Spleen (tissue), 11 donors: ENCODE measurements at regions not wholly inside any gene's neighbourhood (a gene's known extent, or its start where the extent isn't known, plus 50 kb on each side); places are given as distances from the start of the nearest gene placed in this dataset.

ENCODE experiments used
- DNase-seq: peaks from one replicate; pipeline ENCODE4 v3.0.0-alpha.2; 2020
- H3K27ac ChIP-seq, 8 donors: fragments of 200-600 bp; sonication (generic) in 7 of 8; 1 replicate in 4 of 8; 2 replicates in 4 of 8; pipeline versions ENCODE4 v1.5.0 to v1.8.0; 2016 to 2021; ENCODE audit warnings: inconsistent platforms in 4 of 8, mild to moderate bottlenecking in 4 of 8, moderate library complexity in 1 of 8
- H3K27me3 ChIP-seq, 7 donors: fragments of 200-600 bp; sonication (generic) in 6 of 7; replicated peaks in 1 of 7; 1 replicate in 4 of 7; 2 replicates in 3 of 7; pipeline versions ENCODE4 v1.5.0 to v1.8.0; 2016 to 2021; ENCODE audit warnings: inconsistent platforms in 3 of 7, mild to moderate bottlenecking in 1 of 7
- H3K36me3 ChIP-seq, 6 donors: fragments of 200-600 bp; sonication (generic) in 5 of 6; 1 replicate in 4 of 6; 2 replicates in 2 of 6; pipeline versions ENCODE4 v1.5.0 to v1.8.0; 2016 to 2021; ENCODE audit warnings: inconsistent platforms in 2 of 6
- H3K4me1 ChIP-seq, 6 donors: fragments of 200-600 bp; sonication (generic) in 5 of 6; 1 replicate in 3 of 6; 2 replicates in 3 of 6; pipeline versions ENCODE4 v1.5.0 to v1.8.0; 2016 to 2021; ENCODE audit warnings: inconsistent platforms in 3 of 6
- H3K4me3 ChIP-seq, 8 donors: fragments of 200-600 bp; sonication (generic) in 7 of 8; 1 replicate in 4 of 8; 2 replicates in 4 of 8; pipeline versions ENCODE4 v1.5.0 to v1.8.0; 2016 to 2021; ENCODE audit warnings: inconsistent platforms in 4 of 8, mild to moderate bottlenecking in 4 of 8, moderate library complexity in 2 of 8
- H3K9me3 ChIP-seq, 8 donors: fragments of 200-600 bp; sonication (generic) in 7 of 8; 1 replicate in 4 of 8; 2 replicates in 4 of 8; pipeline versions ENCODE4 v1.5.0 to v1.8.0; 2016 to 2021; ENCODE audit warnings: inconsistent platforms in 4 of 8
- POLR2A ChIP-seq, 3 donors: fragments of 450-650 bp; IDR thresholded peaks; one replicate each; pipeline ENCODE4 v1.5.1; 2017; ENCODE audit warnings: antibody characterized with exemption in 3 of 3, mild to moderate bottlenecking in 1 of 3
- POLR2AphosphoS5 ChIP-seq, 3 donors: sonication (generic); formaldehyde crosslinking; IDR thresholded peaks; one replicate each; pipeline ENCODE4 v1.5.1; 2017; ENCODE audit warnings: antibody characterized with exemption in 3 of 3
- WGBS, 5 donors: extraction: QIAGEN DNeasy Blood & Tissue Kit in 3 of 5; methylation state at CpG; one replicate each; pipeline versions ENCODE4 v1.1.5 to v1.1.7; 2013 to 2018; 5-methylcytosine and 5-hydroxymethylcytosine counted together
- intact Hi-C: fragments of 100-400 bp; cut with DNase I; formaldehyde crosslinking; loops from one replicate; pipeline ENCODE4 v1.15.0; 2023; ENCODE audit warnings: low total_unique reads
- TF ChIP-seq, protein P1 (sequence below), 11 experiments: fragments of 200-600 bp in 7 of 11; fragments of 450-650 bp in 4 of 11; sonication (generic) in 4 of 11; IDR thresholded peaks in 8 of 11; conservative IDR thresholded peaks in 3 of 11; 1 replicate in 7 of 11; 2 replicates in 4 of 11; pipeline versions ENCODE4 v1.4.0 to v1.8.0; 2016 to 2021; ENCODE audit warnings: antibody characterized with exemption in 11 of 11, inconsistent platforms in 4 of 11, mild to moderate bottlenecking in 1 of 11
- donor health status: healthy with polysubstance abuse.
- donor health status: DM: no; HTN: no; CAD: no; lungs with moderate emphysema.
- donor health status: DM: no; HTN: no; CAD: no.
- donor health status: Bipolar disorder and iron deficiency.
- donor health status: healthy.
- donor health status: DM: no; HTN: no; CAD: no.
- donor health status: DM: yes; HTN: yes; CAD: no.

DNA sequence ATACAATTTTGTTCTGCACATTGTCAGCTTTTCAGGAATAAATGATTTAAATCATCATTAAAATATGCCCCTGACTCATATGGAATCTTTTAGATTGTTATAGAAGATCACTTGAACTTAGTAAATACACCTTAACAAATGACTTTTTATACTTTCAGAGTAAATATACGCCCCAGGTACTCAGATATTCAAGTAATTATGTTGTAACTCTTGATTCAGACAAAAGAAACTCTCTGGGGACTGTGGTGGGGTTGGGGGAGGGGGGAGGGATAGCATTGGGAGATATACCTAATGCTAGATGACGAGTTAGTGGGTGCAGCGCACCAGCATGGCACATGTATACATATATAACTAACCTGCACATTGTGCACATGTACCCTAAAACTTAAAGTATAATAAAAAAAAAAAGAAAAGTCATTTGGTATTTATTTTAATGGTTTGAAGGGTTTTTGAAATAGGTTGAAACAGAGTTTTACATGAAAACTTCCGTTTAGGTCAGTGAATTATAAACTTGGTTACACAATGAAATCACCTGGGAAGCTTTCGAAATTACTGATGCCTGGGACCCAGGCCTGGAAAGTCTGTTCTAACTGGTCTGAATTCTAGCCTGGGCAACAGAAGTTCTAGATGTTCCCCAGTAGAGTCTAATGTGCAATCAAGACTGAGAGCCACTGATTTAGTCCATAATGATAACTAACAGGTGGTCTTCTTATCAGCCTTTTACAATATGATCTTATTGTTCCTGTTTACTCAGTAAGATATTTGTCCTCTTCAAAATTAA, 320.5 kb upstream of the NR5A2 start:
- H3K4me3 ChIP-seq, result no peak overlapping the region
- 78 to 93% (median 82%) methylated on average over 3 to 5 of the region's 5 CpGs for WGBS, 5 donors
- H3K27ac ChIP-seq, result no peak overlapping the region
- peaks cover 0 to 8% (median 0%) of the 10 kb centered on the region in 7 donors for H3K27me3 ChIP-seq
- intact Hi-C loops, result no loop called here
- DNase-seq, result no peak
- no peaks in the 10 kb centered on the region for H3K4me1 ChIP-seq
- H3K36me3 ChIP-seq, result no peaks in the 10 kb centered on the region
- H3K9me3 ChIP-seq, result peaks cover 3 to 25% (median 20%) of the 10 kb centered on the region in 8 donors
- TF ChIP-seq POLR2A (IDR thresholded peaks at IDR 0.05), result no peak

DNA sequence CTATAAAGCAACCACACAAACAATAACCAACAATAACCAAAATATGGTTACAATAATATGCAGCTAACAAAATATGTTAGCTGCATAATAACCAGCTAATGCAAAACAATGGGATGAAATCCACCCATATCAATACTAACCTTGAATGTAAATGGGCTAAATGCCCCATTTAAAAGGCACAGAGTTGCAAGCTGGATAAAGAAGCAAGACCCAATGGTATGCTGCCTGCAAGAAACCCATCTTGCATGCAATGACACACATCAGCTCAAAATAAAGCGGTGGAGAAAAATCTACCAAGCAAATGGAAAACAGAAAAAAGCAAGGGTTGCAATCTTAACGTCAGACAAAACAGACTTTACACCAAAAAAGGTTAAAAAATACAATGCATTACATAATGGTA, 316.5 kb upstream of the NR5A2 start:
- no peak overlapping the region for H3K4me3 ChIP-seq
- no peaks in the 10 kb centered on the region for H3K36me3 ChIP-seq
- peaks cover 3 to 37% (median 26%) of the 10 kb centered on the region in 8 donors for H3K9me3 ChIP-seq
- WGBS, 5 donors, result 82 to 94% (median 90%) methylated on average over 2 of the region's 2 CpGs
- H3K4me1 ChIP-seq, result no peaks in the 10 kb centered on the region
- intact Hi-C loops, result no loop called here
- TF ChIP-seq POLR2A (IDR thresholded peaks at IDR 0.05), result no peak
- no peak for TF ChIP-seq POLR2AphosphoS5 (IDR thresholded peaks at IDR 0.05)
- TF ChIP-seq, protein P1, sequence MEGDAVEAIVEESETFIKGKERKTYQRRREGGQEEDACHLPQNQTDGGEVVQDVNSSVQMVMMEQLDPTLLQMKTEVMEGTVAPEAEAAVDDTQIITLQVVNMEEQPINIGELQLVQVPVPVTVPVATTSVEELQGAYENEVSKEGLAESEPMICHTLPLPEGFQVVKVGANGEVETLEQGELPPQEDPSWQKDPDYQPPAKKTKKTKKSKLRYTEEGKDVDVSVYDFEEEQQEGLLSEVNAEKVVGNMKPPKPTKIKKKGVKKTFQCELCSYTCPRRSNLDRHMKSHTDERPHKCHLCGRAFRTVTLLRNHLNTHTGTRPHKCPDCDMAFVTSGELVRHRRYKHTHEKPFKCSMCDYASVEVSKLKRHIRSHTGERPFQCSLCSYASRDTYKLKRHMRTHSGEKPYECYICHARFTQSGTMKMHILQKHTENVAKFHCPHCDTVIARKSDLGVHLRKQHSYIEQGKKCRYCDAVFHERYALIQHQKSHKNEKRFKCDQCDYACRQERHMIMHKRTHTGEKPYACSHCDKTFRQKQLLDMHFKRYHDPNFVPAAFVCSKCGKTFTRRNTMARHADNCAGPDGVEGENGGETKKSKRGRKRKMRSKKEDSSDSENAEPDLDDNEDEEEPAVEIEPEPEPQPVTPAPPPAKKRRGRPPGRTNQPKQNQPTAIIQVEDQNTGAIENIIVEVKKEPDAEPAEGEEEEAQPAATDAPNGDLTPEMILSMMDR (IDR thresholded peaks at IDR 0.05 in 8 of 11, conservative IDR thresholded peaks at IDR 0.05 in 3 of 11), result no peak
- H3K27me3 ChIP-seq, result peaks cover 0 to 8% (median 0%) of the 10 kb centered on the region in 7 donors
- no peak for DNase-seq
- no peak overlapping the region for H3K27ac ChIP-seq

DNA sequence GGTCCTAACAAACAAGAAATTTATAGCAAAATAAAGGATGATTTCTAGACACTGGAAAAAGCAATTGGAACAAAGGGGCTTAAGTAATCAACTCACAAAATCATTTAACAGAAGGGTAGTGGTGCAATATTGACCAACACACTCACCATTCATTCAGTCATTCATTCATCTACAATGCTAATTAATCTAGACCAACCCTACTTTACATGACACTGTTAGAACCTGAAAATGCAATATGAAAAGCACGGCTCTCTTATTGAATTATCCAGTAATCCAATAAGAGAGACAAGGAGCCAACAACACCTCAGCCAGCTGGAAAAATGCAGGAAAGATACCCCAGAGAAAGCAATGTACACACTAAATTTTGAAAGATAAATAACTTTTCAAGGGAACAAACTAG, 310.8 kb upstream of the NR5A2 start:
- H3K9me3 ChIP-seq, result peaks cover 0 to 14% (median 9%) of the 10 kb centered on the region in 8 donors
- WGBS, 5 donors, result 88 to 98% (median 94%) methylated on average over 1 of the region's 1 CpG
- no peaks in the 10 kb centered on the region for H3K4me1 ChIP-seq
- intact Hi-C loops, result no loop called here
- no peak overlapping the region for H3K27ac ChIP-seq
- DNase-seq, result no peak
- TF ChIP-seq POLR2A (IDR thresholded peaks at IDR 0.05) (no peak), POLR2AphosphoS5 (IDR thresholded peaks at IDR 0.05) (no peak)
- TF ChIP-seq, protein P1 (IDR thresholded peaks at IDR 0.05 in 8 of 11, conservative IDR thresholded peaks at IDR 0.05 in 3 of 11), result no peak
- no peak overlapping the region for H3K4me3 ChIP-seq
- peaks cover 0 to 9% (median 0%) of the 10 kb centered on the region in 7 donors for H3K27me3 ChIP-seq
- no peaks in the 10 kb centered on the region for H3K36me3 ChIP-seq

DNA sequence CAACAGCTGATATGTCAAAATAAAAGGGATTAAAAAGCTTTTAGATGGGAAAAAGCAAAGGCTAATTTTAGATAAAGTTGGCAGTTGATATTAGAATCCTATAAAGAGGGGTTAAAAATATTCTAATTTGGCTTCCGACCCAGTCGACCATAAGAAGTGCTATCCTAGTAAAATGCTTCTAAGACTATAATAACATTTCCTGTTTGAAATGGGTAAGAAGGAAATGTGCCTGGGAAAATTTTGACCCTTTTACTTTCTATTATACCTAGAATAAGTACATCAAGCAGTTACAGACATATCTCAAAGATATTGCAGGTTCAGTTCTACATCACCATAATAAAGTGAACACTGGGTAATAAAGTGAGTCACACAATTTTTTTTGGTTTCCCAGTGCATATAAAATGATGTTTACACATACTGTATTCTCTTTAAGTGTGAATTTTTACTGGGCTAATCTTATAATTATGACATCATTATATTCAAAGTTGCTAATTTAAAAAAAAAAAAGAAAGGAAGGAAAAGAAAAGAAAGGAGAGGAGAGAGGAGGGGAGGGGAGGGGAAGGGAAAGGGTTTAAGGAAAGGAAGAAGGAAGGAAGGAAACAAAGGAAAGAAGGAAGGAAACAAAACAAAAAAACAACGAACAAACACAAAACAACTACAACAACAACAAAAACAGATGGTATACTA, 308.2 kb upstream of the NR5A2 start:
- TF ChIP-seq POLR2AphosphoS5 (IDR thresholded peaks at IDR 0.05), result no peak
- TF ChIP-seq POLR2A (IDR thresholded peaks at IDR 0.05), result no peak
- TF ChIP-seq, protein P1 (IDR thresholded peaks at IDR 0.05 in 8 of 11, conservative IDR thresholded peaks at IDR 0.05 in 3 of 11), result no peak
- no peak overlapping the region for H3K27ac ChIP-seq
- WGBS, 5 donors, result 53 to 70% (median 63%) methylated on average over 3 of the region's 3 CpGs
- no peaks in the 10 kb centered on the region for H3K9me3 ChIP-seq
- no peak overlapping the region for H3K4me3 ChIP-seq
- intact Hi-C loops, result no loop called here
- no peaks in the 10 kb centered on the region for H3K4me1 ChIP-seq
- no peak for DNase-seq
- H3K36me3 ChIP-seq, result no peaks in the 10 kb centered on the region
- H3K27me3 ChIP-seq, result peaks cover 0 to 9% (median 0%) of the 10 kb centered on the region in 7 donors
